ENCODE measurements at regions not wholly inside any gene's neighbourhood (a gene's known extent, or its start where the extent isn't known, plus 50 kb on each side); places are given as distances from the start of the nearest gene placed in this dataset.

- H3K9ac ChIP-seq (ENCODE audit: insufficient read depth, low read depth, low read length), result no peak overlapping the region
- H3K4me1 ChIP-seq (ENCODE audit: insufficient read depth, low read length), result no peaks in the 10 kb centered on the region
- no peak for FAIRE-seq
- ATAC-seq, result no peak
- no peaks in the 10 kb centered on the region for H3K9me3 ChIP-seq (ENCODE audit: low read length)
- no peaks in the 10 kb centered on the region for H4K20me1 ChIP-seq (ENCODE audit: insufficient read depth, low read length)
- BruUV-seq (replicated peaks), result no TSS peak
- H3K27me3 ChIP-seq (ENCODE audit: control insufficient read depth in 1 of 2, insufficient read depth in 2 of 2, low read length in 2 of 2), result no peaks in the 10 kb centered on the region
- no peaks in the 10 kb centered on the region for H3K79me2 ChIP-seq (ENCODE audit: insufficient read depth, low read length)
- WGBS (ENCODE audit: low lambda C conversion rate), result under 1% methylated on average over 2 of the region's 2 CpGs
- no peak overlapping the region for H2AFZ ChIP-seq (ENCODE audit: low read length)
- ChIA-PET POLR2A (no interaction called here), CTCF (ENCODE audit: low intra/inter-chr PET ratio, low total read pairs) (no interaction called here)
- H3K27ac ChIP-seq (ENCODE audit: extremely low read length, insufficient read depth, low read length), result no peak overlapping the region
- no peak overlapping the region for H3K4me2 ChIP-seq (ENCODE audit: low read depth, low read length)
- in situ Hi-C loops (cut with HindIII; ENCODE audit: extremely low pct_ligation_motif_present, low pct_unique_long_range_greater_than_20kb), result no loop called here
- H3K36me3 ChIP-seq (replicated peaks in 1 of 2; ENCODE audit: control insufficient read depth in 1 of 2, insufficient read depth in 2 of 2, low read length in 2 of 2), result no peaks in the 10 kb centered on the region
- intact Hi-C loops (cut with micrococcal nuclease; ENCODE audit: unreplicated experiment), result no loop called here
- no peak overlapping the region for H3K4me3 ChIP-seq (replicated peaks in 1 of 3; ENCODE audit: insufficient read depth in 1 of 3, low read depth in 2 of 3, low read length in 3 of 3)
- no peak for DNase-seq (ENCODE audit: low spot score)
- no peak for TF ChIP-seq ZNF75D (CRISPR knock-in tag; IDR thresholded peaks at IDR 0.05; ENCODE audit: borderline replicate concordance)
- TF ChIP-seq POLR2AphosphoS2 (IDR thresholded peaks at IDR 0.05; ENCODE audit: low read depth, low read length), result no peak
- TF ChIP-seq, protein P1, sequence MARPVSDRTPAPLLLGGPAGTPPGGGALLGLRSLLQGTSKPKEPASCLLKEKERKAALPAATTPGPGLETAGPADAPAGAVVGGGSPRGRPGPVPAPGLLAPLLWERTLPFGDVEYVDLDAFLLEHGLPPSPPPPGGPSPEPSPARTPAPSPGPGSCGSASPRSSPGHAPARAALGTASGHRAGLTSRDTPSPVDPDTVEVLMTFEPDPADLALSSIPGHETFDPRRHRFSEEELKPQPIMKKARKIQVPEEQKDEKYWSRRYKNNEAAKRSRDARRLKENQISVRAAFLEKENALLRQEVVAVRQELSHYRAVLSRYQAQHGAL (CRISPR knock-in tag; IDR thresholded peaks at IDR 0.05; ENCODE audit: not compliant biosample characterization), result no peak
- no peak for TF ChIP-seq IRX3 (CRISPR knock-in tag; IDR thresholded peaks at IDR 0.05; ENCODE audit: borderline replicate concordance, low read depth)
- no peak for TF ChIP-seq NFE2L1 (CRISPR knock-in tag; IDR thresholded peaks at IDR 0.05; ENCODE audit: borderline replicate concordance)
- TF ChIP-seq HNF1B (CRISPR knock-in tag; IDR thresholded peaks at IDR 0.05), result no peak
- TF ChIP-seq RCOR2 (CRISPR knock-in tag; IDR thresholded peaks at IDR 0.05), result no peak
- TF ChIP-seq, protein P2, sequence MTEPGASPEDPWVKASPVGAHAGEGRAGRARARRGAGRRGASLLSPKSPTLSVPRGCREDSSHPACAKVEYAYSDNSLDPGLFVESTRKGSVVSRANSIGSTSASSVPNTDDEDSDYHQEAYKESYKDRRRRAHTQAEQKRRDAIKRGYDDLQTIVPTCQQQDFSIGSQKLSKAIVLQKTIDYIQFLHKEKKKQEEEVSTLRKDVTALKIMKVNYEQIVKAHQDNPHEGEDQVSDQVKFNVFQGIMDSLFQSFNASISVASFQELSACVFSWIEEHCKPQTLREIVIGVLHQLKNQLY (CRISPR knock-in tag; IDR thresholded peaks at IDR 0.05), result no peak
- TF ChIP-seq, protein P3, sequence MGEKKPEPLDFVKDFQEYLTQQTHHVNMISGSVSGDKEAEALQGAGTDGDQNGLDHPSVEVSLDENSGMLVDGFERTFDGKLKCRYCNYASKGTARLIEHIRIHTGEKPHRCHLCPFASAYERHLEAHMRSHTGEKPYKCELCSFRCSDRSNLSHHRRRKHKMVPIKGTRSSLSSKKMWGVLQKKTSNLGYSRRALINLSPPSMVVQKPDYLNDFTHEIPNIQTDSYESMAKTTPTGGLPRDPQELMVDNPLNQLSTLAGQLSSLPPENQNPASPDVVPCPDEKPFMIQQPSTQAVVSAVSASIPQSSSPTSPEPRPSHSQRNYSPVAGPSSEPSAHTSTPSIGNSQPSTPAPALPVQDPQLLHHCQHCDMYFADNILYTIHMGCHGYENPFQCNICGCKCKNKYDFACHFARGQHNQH (CRISPR knock-in tag; IDR thresholded peaks at IDR 0.05), result no peak
- no peak for TF ChIP-seq ZFY (CRISPR knock-in tag; IDR thresholded peaks at IDR 0.05)
- no peak for TF ChIP-seq ZNF597 (CRISPR knock-in tag; IDR thresholded peaks at IDR 0.05)
- TF ChIP-seq HOXA3 (CRISPR knock-in tag; IDR thresholded peaks at IDR 0.05), result no peak
- no peak for TF ChIP-seq LCORL (IDR thresholded peaks at IDR 0.05)
- TF ChIP-seq LCORL (CRISPR knock-in tag; IDR thresholded peaks at IDR 0.05), result no peak
- TF ChIP-seq, protein P4, sequence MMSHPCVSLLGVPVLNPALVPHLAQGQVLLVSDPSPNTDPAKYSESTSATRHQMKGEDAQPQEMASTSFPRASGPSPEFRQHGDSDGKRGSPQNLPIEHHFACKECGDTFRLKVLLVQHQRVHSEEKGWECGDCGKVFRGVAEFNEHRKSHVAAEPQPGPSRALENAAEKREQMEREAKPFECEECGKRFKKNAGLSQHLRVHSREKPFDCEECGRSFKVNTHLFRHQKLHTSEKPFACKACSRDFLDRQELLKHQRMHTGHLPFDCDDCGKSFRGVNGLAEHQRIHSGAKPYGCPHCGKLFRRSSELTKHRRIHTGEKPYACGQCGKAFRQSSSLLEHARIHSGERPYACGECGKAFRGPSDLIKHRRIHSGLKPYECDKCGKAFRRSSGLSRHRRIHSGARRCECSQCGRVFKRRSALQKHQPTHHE (CRISPR knock-in tag; IDR thresholded peaks at IDR 0.05; ENCODE audit: borderline replicate concordance), result no peak
- no peak for TF ChIP-seq SKI (IDR thresholded peaks at IDR 0.05; ENCODE audit: partially characterized antibody)
Measured at GRCh38 chr11:80826808-80827207, 1386.0 kb upstream of the TENM4 start.
